NCI-H1417 treated with DMSO at 0.1 percent for 48 hours (cell line): ENCODE measurements at regions not wholly inside any gene's neighbourhood (a gene's known extent, or its start where the extent isn't known, plus 50 kb on each side); places are given as distances from the start of the nearest gene placed in this dataset.

Experiments
- DNase-seq: peaks from one replicate; lab custom pipeline; 2025; lab: John Stamatoyannopoulos, UW

GRCh38 chr16:87053016-87053982 is 263.9 kb downstream of the C16orf95 start:
- DNase-seq = no peak

DNA sequence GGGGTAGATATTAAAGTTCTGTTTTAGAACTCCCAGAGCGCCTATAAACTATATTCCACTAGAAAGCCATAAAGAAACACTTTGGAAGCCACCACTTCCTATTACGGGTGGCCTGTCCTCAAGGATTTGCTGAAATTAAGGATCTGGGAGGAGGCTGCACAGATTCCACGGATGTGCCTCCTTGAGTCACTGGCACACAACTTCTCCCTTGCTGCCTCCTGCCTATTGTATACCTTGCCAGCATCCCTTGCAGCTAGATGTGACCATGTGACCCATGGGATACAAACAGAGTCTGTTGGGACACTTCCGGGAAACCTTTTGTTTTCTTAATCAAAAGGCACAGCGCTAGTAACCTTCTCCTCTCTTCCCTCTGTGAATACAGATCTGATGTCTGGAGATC is 263.0 kb downstream of the C16orf95 start:
- no peak for DNase-seq

DNA sequence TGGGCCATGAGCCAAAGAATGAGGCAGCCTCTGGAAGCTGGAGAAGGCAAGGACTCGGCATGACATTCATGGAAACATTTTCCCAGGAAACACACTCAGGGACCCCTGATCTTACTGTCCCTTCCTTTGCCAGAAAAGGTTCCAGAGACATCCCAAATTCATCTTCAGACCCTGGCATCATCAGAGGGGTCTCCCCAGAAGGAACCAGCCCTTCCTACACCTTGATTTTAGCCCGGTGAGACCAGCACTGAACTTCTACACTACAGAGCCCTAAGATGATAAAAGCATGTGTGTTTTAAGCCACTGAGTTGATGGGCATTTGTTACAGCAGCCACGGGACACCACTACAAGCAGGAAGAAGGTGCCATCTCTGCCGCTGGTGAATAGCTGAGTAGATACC is 262.3 kb downstream of the C16orf95 start:
- DNase-seq = no peak

GRCh38 chr16:87056083-87056482 is 261.1 kb downstream of the C16orf95 start:
- DNase-seq = no peak

DNA sequence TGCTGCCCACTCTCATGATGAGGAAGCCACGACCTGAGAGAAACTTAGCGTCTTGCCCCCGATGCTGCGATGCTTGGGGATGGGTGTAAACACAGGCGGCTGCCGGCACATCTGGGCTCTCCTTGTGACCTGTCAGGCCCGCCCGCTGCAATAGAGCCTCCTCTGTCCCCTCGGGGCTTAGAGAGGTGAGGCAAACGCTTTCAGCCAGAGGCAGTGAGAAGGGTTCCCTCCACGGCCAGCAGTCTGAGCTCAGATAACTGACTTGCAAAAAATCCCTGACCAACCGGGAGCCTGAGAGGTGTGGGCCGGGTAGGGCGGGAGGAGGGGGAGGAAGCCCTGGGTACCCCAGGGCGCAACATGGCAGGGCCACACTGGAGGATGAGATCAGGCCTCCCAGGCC is 260.6 kb downstream of the C16orf95 start:
- no peak for DNase-seq

- no peak for DNase-seq
Observed at GRCh38 chr16:87057211-87057881, 259.8 kb downstream of the C16orf95 start.

- no peak for DNase-seq
Observed at GRCh38 chr16:87057951-87058560, 259.1 kb downstream of the C16orf95 start.

- no peak for DNase-seq
Observed at GRCh38 chr16:87058728-87059250, 258.4 kb downstream of the C16orf95 start.

DNA sequence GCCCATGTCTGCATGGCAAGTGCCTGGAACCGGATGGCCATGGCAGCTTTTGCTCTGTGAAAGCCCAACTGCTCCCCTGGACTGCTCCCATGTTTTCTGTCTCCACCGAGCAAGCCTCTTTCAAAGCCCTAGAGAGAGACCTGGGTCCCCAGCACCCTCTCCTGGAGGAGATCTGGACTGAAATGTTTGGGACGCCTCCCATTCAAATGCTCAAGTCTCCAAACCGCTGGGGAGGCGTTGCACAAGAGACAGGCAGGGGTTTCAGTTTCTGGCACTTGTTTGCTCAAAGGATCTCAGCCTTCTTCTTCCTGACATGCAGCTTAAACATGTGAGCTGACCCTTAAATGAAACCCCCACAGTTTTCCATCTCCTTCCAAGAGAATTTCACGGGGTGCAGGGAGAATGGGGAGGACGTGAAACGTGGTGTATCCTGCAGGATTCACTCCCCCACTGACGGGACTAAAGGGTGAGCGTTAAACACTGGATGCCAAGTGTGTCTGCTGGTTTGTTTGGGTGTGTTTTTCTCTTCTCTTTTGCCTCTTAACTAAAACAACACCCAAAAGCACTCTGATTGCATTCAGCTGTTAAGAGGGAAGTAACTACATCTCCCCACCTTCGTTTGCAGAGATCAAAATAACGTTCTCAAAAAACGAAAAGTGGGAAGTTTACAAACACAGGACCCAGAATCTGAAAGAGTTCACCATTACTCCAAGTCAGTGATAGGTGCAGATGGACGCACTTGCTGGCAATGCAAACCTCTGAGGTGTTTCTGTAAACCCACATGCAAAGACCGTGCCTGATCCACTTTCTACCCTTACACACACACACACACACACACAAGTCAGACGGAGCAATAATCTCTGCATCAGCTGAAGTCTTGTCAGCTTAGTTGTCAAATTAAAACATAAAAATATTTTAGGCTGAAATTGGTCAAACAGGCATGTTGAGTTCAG is 256.9 kb downstream of the C16orf95 start:
- no peak for DNase-seq

- no peak for DNase-seq
Observed at GRCh38 chr16:87061243-87061920, 255.8 kb downstream of the C16orf95 start.

- no peak for DNase-seq
Observed at GRCh38 chr16:87062569-87063442, 254.4 kb downstream of the C16orf95 start.

DNA sequence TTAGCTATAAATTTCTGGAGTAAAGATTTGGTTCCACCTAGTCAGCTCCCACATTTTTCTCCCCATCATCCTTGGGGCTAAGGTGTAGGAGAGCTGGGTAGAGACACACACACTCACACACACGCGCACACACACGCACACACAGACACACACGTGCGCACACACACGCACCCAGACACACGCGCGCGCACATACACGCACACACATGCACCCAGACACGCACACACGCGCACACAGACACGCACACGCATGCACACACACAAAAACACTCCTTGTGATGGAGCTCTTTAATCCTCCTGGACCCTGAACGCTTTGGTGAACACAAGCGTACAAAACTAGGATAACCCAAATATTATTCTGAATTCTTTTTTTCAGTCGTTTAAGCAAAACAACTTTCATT is 253.6 kb downstream of the C16orf95 start:
- no peak for DNase-seq

GRCh38 chr16:87064731-87065445 is 252.3 kb downstream of the C16orf95 start:
- DNase-seq = no peak

GRCh38 chr16:87065446-87066132 is 251.6 kb downstream of the C16orf95 start:
- no peak for DNase-seq

- no peak for DNase-seq
Observed at GRCh38 chr16:87066133-87067002, 250.8 kb downstream of the C16orf95 start.

DNA sequence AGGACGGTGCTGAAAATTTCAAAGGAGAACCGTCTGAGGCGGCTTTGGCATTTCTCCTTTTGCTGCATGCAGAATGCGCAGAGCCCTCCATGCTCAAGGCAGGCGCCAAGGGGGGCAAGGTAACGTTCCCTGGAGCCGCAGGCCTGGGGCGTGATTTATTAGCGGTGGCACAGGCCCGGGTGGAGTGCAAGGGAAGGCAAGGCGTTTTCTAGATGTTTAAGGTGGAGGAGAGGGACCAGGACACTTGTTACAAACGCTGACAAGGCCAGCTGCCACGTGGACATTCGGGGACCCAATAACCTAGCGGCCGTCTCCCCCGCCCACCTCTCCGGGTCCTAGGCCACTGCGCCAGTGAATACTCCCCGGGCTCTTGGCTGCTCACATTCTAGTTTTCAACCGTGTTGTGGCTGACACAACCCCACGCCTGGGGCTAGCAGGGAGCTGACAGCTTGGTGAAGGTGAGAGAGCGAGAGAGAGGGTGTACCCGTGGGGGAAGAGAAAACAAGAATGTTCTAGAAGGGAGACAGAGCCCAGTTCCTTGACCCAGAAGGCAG is 250.1 kb downstream of the C16orf95 start:
- no peak for DNase-seq
